T-cell (primary cell): ENCODE measurements at regions not wholly inside any gene's neighbourhood (a gene's known extent, or its start where the extent isn't known, plus 50 kb on each side); places are given as distances from the start of the nearest gene placed in this dataset.
"Not testable (repeated sequence)": the region's sequence is repeated elsewhere in the genome, so short reads cannot be mapped to it uniquely, and the experiment has no call there.

Experiments used
- ATAC-seq, 4 experiments: fragments of 200-7000 bp in 3 of 4; fragments of 150-1000 bp in 1 of 4; cut with Tn5 transposase; replicated peaks in 1 of 4; 1 replicate in 3 of 4; 2 replicates in 1 of 4; pipeline ENCODE4 v1.10.0; 2021; ENCODE audit warnings: moderate library complexity in 3 of 4, mild to moderate bottlenecking in 2 of 4, moderate number of reproducible peaks in 1 of 4
- CTCF ChIA-PET, 2 donors: fragments of 300-600 bp; sonication (Branson Sonifier 250); formaldehyde crosslinking; loops; one replicate each; lab custom pipeline; 2022; ENCODE audit warnings: antibody characterized with exemption in 2 of 2; lab: Charles Lee
- POLR2A ChIA-PET, 2 donors: fragments of 300-600 bp; sonication (Branson Sonifier 250); formaldehyde crosslinking; loops; one replicate each; lab custom pipeline; 2022; ENCODE audit warnings: antibody characterized with exemption in 2 of 2; lab: Charles Lee
- DNase-seq, 35 experiments: peaks; one replicate each; pipeline versions ENCODE4 v3.0.0 to v3.0.0-alpha.2; 2013 to 2023
- H3K27ac ChIP-seq: one replicate; pipeline ENCODE4 v1.5.1; 2013; ENCODE audit warnings: low read length
- H3K27me3 ChIP-seq, 2 experiments: replicated peaks in 1 of 2; 1 replicate in 1 of 2; 2 replicates in 1 of 2; pipeline versions ENCODE4 v1.6.1 to v1.7.0; 2013; ENCODE audit warnings: low read length in 1 of 2, mixed read lengths in 1 of 2; ENCODE audit not compliant: control insufficient read depth in 2 of 2, insufficient read depth in 2 of 2; ENCODE audit errors: extremely low read depth in 1 of 2
- H3K36me3 ChIP-seq, 2 donors: 1 replicate in 1 of 2; 2 replicates in 1 of 2; pipeline versions ENCODE4 v1.6.1 to v1.7.0; 2013; ENCODE audit warnings: low read length in 1 of 2; ENCODE audit not compliant: control insufficient read depth in 2 of 2, insufficient read depth in 1 of 2; ENCODE audit errors: extremely low read depth in 1 of 2
- H3K4me1 ChIP-seq, 2 experiments: 1 replicate in 1 of 2; 2 replicates in 1 of 2; pipeline versions ENCODE4 v1.6.1 to v1.7.0; 2013; ENCODE audit warnings: low read length in 2 of 2, mixed read lengths in 1 of 2; ENCODE audit not compliant: insufficient read depth in 2 of 2, control insufficient read depth in 1 of 2; ENCODE audit errors: extremely low read depth in 1 of 2
- H3K4me3 ChIP-seq, 2 donors: 1 replicate in 1 of 2; 2 replicates in 1 of 2; pipeline versions ENCODE4 v1.5.1 to v1.7.0; 2013; ENCODE audit warnings: mild to moderate bottlenecking in 2 of 2, low read length in 1 of 2, moderate library complexity in 1 of 2; ENCODE audit not compliant: control insufficient read depth in 1 of 2; ENCODE audit errors: extremely low read depth in 1 of 2
- H3K9me3 ChIP-seq: 2 replicates; pipeline ENCODE4 v1.7.0; 2013
- H3K27ac Mint-ChIP-seq, 2 donors: one replicate each; pipeline ENCODE4 v1.8.0; 2020 to 2021; ENCODE audit warnings: mild to moderate bottlenecking in 2 of 2, mixed read lengths in 2 of 2
- H3K27me3 Mint-ChIP-seq, 2 donors: one replicate each; pipeline ENCODE4 v1.8.0; 2021 to 2022; ENCODE audit warnings: mixed read lengths in 2 of 2
- H3K36me3 Mint-ChIP-seq: one replicate; pipeline ENCODE4 v1.8.0; 2021; ENCODE audit warnings: mixed read lengths
- H3K4me1 Mint-ChIP-seq, 3 donors: one replicate each; pipeline ENCODE4 v1.8.0; 2020 to 2022; ENCODE audit warnings: mixed read lengths in 3 of 3, mild to moderate bottlenecking in 1 of 3
- H3K4me3 Mint-ChIP-seq, 3 donors: one replicate each; pipeline ENCODE4 v1.8.0; 2020 to 2022; ENCODE audit warnings: mild to moderate bottlenecking in 3 of 3, mixed read lengths in 3 of 3, moderate library complexity in 3 of 3
- H3K9me3 Mint-ChIP-seq, 3 donors: one replicate each; pipeline ENCODE4 v1.8.0; 2020 to 2022; ENCODE audit warnings: mixed read lengths in 3 of 3
- WGBS: methylation state at CpG from one replicate; pipeline ENCODE4 v1.1.5; 2013; ENCODE audit warnings: missing lambda C conversion rate; ENCODE audit not compliant: insufficient coverage; 5-methylcytosine and 5-hydroxymethylcytosine counted together

DNA sequence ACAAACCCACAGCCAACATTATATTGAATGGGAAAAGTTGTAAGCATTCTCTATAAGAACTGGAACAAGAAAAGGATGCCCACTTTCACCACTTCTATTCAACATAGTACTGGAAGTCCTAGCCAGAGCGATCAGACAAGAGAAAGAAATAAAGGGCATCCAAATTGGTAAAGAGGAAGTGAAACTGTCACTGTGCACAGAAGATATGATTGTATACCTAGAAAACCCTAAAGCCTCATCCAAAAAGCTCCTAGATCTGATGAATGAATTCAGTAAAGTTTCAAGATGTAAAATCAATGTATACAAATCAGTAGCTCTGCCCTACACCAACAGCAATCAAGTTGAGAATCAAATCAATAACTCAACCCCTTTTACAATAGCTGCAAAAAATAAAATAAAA is 69.0 kb downstream of the ADRB2 start:
- H3K4me1 Mint-ChIP-seq, H3K36me3 Mint-ChIP-seq, H3K36me3 ChIP-seq, H3K4me1 ChIP-seq, H3K9me3 ChIP-seq, H3K27ac Mint-ChIP-seq, POLR2A ChIA-PET, ATAC-seq, H3K4me3 ChIP-seq, CTCF ChIA-PET, DNase-seq, H3K27ac ChIP-seq, H3K4me3 Mint-ChIP-seq, H3K27me3 ChIP-seq: not testable (repeated sequence)
- H3K27me3 Mint-ChIP-seq, result peaks cover 9 to 28% of the 10 kb centered on the region in 2 donors
- peaks cover 0 to 16% (median 14%) of the 10 kb centered on the region in 3 donors for H3K9me3 Mint-ChIP-seq
- WGBS, result no CpG with 5 or more reads among the region's 1 CpG

GRCh38 chr5:148897842-148898241 is 71.4 kb downstream of the ADRB2 start:
- WGBS, result 86% methylated on average over 6 of the region's 9 CpGs
- no peaks in the 10 kb centered on the region for H3K27me3 ChIP-seq
- Mint-ChIP-seq H3K36me3 (no peaks in the 10 kb centered on the region), H3K9me3 (peaks cover 0 to 16% (median 14%) of the 10 kb centered on the region in 3 donors), H3K4me3 (no peak overlapping the region), H3K4me1 (no peaks in the 10 kb centered on the region), H3K27ac (no peak overlapping the region), H3K27me3 (peaks cover 1 to 12% of the 10 kb centered on the region in 2 donors)
- POLR2A ChIA-PET, result no interaction called here
- no peaks in the 10 kb centered on the region for H3K4me1 ChIP-seq
- H3K4me3 ChIP-seq, result no peak overlapping the region
- no peaks in the 10 kb centered on the region for H3K9me3 ChIP-seq
- ATAC-seq (no peak), DNase-seq (no peak)
- CTCF ChIA-PET, result no interaction called here
- no peaks in the 10 kb centered on the region for H3K36me3 ChIP-seq
- no peak overlapping the region for H3K27ac ChIP-seq

DNA sequence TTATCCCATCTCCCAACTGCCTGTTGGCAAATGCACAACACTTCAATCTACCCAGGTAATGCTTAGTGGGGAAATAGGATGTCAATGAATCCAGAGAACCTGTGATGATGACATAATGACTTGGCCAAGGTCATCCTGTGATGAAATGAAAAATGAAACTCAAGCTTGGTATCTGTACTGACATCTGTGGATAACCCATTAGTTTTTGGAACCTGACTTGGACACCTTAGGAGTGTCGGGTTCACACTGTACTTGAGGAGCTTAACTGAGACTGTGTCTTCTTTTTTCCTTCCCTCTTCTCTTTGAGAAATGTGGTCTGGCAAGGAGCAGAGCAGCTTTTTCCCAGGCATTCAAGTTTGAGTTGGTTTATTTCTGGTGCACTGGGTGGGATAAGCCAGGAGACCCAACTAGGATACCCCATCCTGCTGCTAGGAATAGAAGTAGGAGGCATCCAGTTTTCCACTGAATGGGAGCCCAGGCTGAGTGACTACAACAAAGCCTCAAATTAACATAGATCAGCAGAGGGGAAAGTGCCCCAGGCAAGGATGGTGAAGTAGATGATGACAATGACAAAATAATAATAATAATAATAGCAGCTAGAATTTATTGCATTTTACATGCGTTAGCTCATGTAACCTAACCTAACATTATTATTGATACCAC is 72.1 kb downstream of the ADRB2 start:
- ChIA-PET CTCF (interaction anchor here in 1 of 2 donors (0.9 kb wide), 1 partner anchor 49 kb away, joined by 3 read pairs; no protein-coding TSS in a partner anchor), POLR2A (no interaction called here)
- H3K27me3 Mint-ChIP-seq, result peaks cover 0 to 8% of the 10 kb centered on the region in 2 donors
- peaks cover 0 to 14% (median 12%) of the 10 kb centered on the region in 3 donors for H3K9me3 Mint-ChIP-seq
- no peaks in the 10 kb centered on the region for H3K36me3 Mint-ChIP-seq
- Histone ChIP-seq H3K9me3 (no peaks in the 10 kb centered on the region), H3K27ac (no peak overlapping the region), H3K36me3 (no peaks in the 10 kb centered on the region), H3K4me1 (no peaks in the 10 kb centered on the region), H3K27me3 (no peaks in the 10 kb centered on the region), H3K4me3 (no peak overlapping the region)
- DNase-seq, result no peak
- no CpG with 5 or more reads among the region's 2 CpGs for WGBS
- H3K4me3 Mint-ChIP-seq, result no peak overlapping the region
- ATAC-seq, result no peak
- H3K27ac Mint-ChIP-seq, result no peak overlapping the region
- no peaks in the 10 kb centered on the region for H3K4me1 Mint-ChIP-seq

DNA sequence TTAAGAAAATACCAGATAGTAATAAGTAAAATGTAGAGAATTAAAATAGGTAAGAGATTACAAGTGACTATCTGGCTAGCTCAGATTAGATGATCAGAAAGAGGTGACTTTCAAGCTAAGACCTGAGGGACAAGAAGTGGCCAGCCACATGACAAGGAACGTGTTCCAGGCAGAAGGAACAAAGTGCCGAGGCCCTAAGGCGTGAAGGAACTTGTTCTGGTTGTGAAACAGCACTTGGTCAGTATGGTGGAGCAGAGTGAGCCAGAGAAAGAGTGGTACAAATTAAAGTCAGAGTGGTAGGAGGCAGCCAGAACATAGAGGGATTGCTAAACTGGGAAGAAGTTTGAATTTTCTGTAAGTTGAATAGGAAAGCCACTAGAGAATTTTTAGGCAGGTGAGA is 73.6 kb downstream of the ADRB2 start:
- ChIA-PET POLR2A (no interaction called here), CTCF (no interaction called here)
- H3K36me3 Mint-ChIP-seq, result no peaks in the 10 kb centered on the region
- Histone ChIP-seq H3K27ac (no peak overlapping the region), H3K36me3 (no peaks in the 10 kb centered on the region), H3K9me3 (no peaks in the 10 kb centered on the region), H3K27me3 (no peaks in the 10 kb centered on the region), H3K4me3 (no peak overlapping the region), H3K4me1 (no peaks in the 10 kb centered on the region)
- 83% methylated on average over 3 of the region's 3 CpGs for WGBS
- peaks cover 0 to 6% (median 0%) of the 10 kb centered on the region in 3 donors for H3K9me3 Mint-ChIP-seq
- no peak overlapping the region for H3K4me3 Mint-ChIP-seq
- H3K27me3 Mint-ChIP-seq, result no peaks in the 10 kb centered on the region
- no peak for ATAC-seq
- no peaks in the 10 kb centered on the region for H3K4me1 Mint-ChIP-seq
- DNase-seq, result no peak
- H3K27ac Mint-ChIP-seq, result no peak overlapping the region

DNA sequence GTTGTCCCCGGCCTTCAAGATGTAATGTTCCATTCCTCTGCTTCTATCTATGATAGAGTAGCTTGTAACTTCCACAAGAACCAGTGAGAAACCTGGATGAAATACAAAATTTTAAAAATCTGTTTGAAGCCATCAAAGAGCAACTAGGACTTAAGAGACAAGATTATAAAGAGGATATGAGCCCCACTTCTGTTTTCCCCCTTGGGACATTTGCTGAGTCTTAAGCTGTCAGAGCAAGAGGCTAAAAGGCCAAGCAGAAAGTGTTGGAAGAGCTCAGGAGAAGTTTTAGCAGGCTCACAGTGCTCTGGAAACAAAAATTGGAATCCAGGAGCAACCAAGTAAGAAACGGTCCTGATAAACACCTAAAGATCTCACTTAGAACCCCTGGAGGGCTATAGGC is 76.1 kb downstream of the ADRB2 start:
- no peaks in the 10 kb centered on the region for H3K9me3 ChIP-seq
- H3K4me1 ChIP-seq, result no peaks in the 10 kb centered on the region
- WGBS, result 100% methylated on average over 1 of the region's 2 CpGs
- no peaks in the 10 kb centered on the region for H3K36me3 ChIP-seq
- Mint-ChIP-seq H3K27ac (no peak overlapping the region), H3K9me3 (no peaks in the 10 kb centered on the region), H3K36me3 (no peaks in the 10 kb centered on the region), H3K4me3 (no peak overlapping the region), H3K27me3 (no peaks in the 10 kb centered on the region), H3K4me1 (peaks cover 0 to 6% (median 3%) of the 10 kb centered on the region in 3 donors)
- no peak overlapping the region for H3K4me3 ChIP-seq
- ChIA-PET CTCF (no interaction called here), POLR2A (interaction anchor here in 1 of 2 donors (0.6 kb wide), 1 partner anchor 29 kb away, joined by 6 read pairs; no protein-coding TSS in a partner anchor)
- no peak overlapping the region for H3K27ac ChIP-seq
- DNase-seq, result no peak
- no peak for ATAC-seq
- no peaks in the 10 kb centered on the region for H3K27me3 ChIP-seq

- no peak overlapping the region for H3K4me3 Mint-ChIP-seq
- 93% methylated on average over 1 of the region's 2 CpGs for WGBS
- Histone ChIP-seq H3K27me3 (no peaks in the 10 kb centered on the region), H3K4me3 (no peak overlapping the region), H3K9me3 (no peaks in the 10 kb centered on the region), H3K4me1 (no peaks in the 10 kb centered on the region), H3K27ac (no peak overlapping the region), H3K36me3 (no peaks in the 10 kb centered on the region)
- no peaks in the 10 kb centered on the region for H3K27me3 Mint-ChIP-seq
- peaks cover 0 to 6% (median 3%) of the 10 kb centered on the region in 3 donors for H3K4me1 Mint-ChIP-seq
- DNase-seq (no peak), ATAC-seq (no peak)
- CTCF ChIA-PET, result interaction anchor here in 1 of 2 donors (0.6 kb wide), 1 partner anchor 176 kb away, joined by 3 read pairs; no protein-coding TSS in a partner anchor
- no peaks in the 10 kb centered on the region for H3K9me3 Mint-ChIP-seq
- no peak overlapping the region for H3K27ac Mint-ChIP-seq
- POLR2A ChIA-PET, result interaction anchor here in 1 of 2 donors (0.6 kb wide), 1 partner anchor 1285 kb away, joined by 4 read pairs; no protein-coding TSS in a partner anchor
- no peaks in the 10 kb centered on the region for H3K36me3 Mint-ChIP-seq
Measured at GRCh38 chr5:148903587-148903986, 77.2 kb downstream of the ADRB2 start.
